ENCODE measurements at regions not wholly inside any gene's neighbourhood (a gene's known extent, or its start where the extent isn't known, plus 50 kb on each side); places are given as distances from the start of the nearest gene placed in this dataset.

DNA sequence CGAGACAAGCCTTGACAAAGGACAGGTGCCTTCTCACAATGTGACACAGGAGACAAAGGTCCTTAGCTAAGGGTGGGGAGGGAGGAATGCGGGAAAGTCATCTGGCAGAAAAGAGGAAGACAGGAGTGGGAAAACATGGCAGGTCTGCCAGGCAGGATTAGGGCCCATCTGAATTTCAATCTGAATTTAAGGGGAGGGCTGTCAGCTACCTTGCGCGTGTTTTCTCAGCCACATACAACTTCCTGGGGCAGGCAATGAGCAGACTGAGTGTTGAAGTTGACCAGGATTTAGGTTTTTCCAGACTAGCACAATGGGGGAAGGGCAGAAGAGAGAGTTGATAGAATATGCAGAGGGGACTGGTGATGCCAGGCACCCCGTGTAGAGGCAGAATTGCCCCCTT is 66.7 kb upstream of the LARGE1 start:
- TF ChIP-seq, protein P1, sequence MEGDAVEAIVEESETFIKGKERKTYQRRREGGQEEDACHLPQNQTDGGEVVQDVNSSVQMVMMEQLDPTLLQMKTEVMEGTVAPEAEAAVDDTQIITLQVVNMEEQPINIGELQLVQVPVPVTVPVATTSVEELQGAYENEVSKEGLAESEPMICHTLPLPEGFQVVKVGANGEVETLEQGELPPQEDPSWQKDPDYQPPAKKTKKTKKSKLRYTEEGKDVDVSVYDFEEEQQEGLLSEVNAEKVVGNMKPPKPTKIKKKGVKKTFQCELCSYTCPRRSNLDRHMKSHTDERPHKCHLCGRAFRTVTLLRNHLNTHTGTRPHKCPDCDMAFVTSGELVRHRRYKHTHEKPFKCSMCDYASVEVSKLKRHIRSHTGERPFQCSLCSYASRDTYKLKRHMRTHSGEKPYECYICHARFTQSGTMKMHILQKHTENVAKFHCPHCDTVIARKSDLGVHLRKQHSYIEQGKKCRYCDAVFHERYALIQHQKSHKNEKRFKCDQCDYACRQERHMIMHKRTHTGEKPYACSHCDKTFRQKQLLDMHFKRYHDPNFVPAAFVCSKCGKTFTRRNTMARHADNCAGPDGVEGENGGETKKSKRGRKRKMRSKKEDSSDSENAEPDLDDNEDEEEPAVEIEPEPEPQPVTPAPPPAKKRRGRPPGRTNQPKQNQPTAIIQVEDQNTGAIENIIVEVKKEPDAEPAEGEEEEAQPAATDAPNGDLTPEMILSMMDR (IDR thresholded peaks at IDR 0.05; ENCODE audit: low read depth, low read length, missing input control), result no peak
- TF ChIP-seq, protein P2, sequence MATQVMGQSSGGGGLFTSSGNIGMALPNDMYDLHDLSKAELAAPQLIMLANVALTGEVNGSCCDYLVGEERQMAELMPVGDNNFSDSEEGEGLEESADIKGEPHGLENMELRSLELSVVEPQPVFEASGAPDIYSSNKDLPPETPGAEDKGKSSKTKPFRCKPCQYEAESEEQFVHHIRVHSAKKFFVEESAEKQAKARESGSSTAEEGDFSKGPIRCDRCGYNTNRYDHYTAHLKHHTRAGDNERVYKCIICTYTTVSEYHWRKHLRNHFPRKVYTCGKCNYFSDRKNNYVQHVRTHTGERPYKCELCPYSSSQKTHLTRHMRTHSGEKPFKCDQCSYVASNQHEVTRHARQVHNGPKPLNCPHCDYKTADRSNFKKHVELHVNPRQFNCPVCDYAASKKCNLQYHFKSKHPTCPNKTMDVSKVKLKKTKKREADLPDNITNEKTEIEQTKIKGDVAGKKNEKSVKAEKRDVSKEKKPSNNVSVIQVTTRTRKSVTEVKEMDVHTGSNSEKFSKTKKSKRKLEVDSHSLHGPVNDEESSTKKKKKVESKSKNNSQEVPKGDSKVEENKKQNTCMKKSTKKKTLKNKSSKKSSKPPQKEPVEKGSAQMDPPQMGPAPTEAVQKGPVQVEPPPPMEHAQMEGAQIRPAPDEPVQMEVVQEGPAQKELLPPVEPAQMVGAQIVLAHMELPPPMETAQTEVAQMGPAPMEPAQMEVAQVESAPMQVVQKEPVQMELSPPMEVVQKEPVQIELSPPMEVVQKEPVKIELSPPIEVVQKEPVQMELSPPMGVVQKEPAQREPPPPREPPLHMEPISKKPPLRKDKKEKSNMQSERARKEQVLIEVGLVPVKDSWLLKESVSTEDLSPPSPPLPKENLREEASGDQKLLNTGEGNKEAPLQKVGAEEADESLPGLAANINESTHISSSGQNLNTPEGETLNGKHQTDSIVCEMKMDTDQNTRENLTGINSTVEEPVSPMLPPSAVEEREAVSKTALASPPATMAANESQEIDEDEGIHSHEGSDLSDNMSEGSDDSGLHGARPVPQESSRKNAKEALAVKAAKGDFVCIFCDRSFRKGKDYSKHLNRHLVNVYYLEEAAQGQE (IDR thresholded peaks at IDR 0.05), result no peak
- TF ChIP-seq TAF1 (conservative IDR thresholded peaks at IDR 0.05), result no peak
- no peak for TF ChIP-seq GABPA (IDR thresholded peaks at IDR 0.05 in 1 of 2, conservative IDR thresholded peaks at IDR 0.05 in 1 of 2)
- no peak for TF ChIP-seq YY1 (IDR thresholded peaks at IDR 0.05)
- no peak for TF ChIP-seq RAD21 (IDR thresholded peaks at IDR 0.05)
- TF ChIP-seq, protein P3, sequence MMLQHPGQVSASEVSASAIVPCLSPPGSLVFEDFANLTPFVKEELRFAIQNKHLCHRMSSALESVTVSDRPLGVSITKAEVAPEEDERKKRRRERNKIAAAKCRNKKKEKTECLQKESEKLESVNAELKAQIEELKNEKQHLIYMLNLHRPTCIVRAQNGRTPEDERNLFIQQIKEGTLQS (IDR thresholded peaks at IDR 0.05), result no peak
- no peak for TF ChIP-seq SP1 (IDR thresholded peaks at IDR 0.05)
- TF ChIP-seq, protein P4, sequence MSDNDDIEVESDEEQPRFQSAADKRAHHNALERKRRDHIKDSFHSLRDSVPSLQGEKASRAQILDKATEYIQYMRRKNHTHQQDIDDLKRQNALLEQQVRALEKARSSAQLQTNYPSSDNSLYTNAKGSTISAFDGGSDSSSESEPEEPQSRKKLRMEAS (IDR thresholded peaks at IDR 0.05), result no peak
- TF ChIP-seq, protein P5, sequence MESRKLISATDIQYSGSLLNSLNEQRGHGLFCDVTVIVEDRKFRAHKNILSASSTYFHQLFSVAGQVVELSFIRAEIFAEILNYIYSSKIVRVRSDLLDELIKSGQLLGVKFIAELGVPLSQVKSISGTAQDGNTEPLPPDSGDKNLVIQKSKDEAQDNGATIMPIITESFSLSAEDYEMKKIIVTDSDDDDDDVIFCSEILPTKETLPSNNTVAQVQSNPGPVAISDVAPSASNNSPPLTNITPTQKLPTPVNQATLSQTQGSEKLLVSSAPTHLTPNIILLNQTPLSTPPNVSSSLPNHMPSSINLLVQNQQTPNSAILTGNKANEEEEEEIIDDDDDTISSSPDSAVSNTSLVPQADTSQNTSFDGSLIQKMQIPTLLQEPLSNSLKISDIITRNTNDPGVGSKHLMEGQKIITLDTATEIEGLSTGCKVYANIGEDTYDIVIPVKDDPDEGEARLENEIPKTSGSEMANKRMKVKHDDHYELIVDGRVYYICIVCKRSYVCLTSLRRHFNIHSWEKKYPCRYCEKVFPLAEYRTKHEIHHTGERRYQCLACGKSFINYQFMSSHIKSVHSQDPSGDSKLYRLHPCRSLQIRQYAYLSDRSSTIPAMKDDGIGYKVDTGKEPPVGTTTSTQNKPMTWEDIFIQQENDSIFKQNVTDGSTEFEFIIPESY (IDR thresholded peaks at IDR 0.05), result no peak
- no peak for TF ChIP-seq EGR1 (IDR thresholded peaks at IDR 0.05; ENCODE audit: low read depth in 2 of 2)
- TF ChIP-seq FOXA1 (IDR thresholded peaks at IDR 0.05), result no peak
- no peak for TF ChIP-seq HNF4A (conservative IDR thresholded peaks at IDR 0.05)
